GM18858 (cell line): ENCODE measurements at regions not wholly inside any gene's neighbourhood (a gene's known extent, or its start where the extent isn't known, plus 50 kb on each side); places are given as distances from the start of the nearest gene placed in this dataset.
A peak's percentile ranks its signal among the peaks of the same experiment; 100 is the strongest.
"Not testable (repeated sequence)": the region's sequence is repeated elsewhere in the genome, so short reads cannot be mapped to it uniquely, and the experiment has no call there.

Experiments
- ATAC-seq: cut with Tn5 transposase; IDR thresholded peaks from one replicate; pipeline ENCODE4 v1.9.1; 2021; ENCODE audit not compliant: unreplicated experiment

GRCh38 chr2:60357996-60358395 lies 195.5 kb downstream of the BCL11A start:
- no peak for ATAC-seq

DNA sequence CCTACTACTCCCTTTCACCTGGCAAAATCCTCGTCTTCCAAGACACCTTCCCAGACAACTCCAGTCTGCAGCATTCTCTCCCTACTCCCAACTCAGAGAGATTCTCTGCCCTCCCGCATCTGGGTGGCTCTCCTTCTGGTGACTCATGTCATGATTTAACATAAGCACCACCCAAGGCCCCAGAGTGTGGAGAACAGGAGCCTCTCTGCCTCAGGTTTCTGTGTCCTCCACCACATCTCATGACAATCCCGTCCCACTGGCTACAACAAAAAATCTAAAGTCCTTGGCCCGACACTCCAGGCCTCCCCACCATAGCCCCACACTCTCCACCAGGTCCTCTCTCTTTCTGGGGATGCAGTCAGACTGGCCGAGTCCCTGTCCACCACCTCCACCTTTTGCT lies 197.1 kb downstream of the BCL11A start:
- ATAC-seq, result no peak

GRCh38 chr2:60355849-60356261 lies 197.6 kb downstream of the BCL11A start:
- no peak for ATAC-seq

DNA sequence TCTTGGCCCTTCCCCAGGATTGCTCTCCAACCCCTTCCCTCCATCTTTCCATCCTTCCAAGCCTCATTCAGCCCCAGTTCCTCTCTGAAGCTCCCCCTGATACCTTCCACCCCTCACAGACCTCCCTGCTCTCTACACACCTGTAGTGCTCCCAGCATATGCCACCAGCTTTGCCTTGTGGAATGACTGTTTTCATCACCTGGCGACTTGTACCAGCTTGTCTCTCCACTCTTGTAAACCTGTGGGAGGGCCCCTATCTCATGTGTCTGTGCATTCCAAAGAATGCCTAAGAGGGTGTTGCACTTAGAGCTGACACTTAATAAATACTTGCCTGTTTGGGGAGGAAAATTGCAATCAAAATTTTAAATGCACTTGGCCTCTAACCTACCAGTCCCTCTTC lies 198.7 kb downstream of the BCL11A start:
- ATAC-seq, result no peak

DNA sequence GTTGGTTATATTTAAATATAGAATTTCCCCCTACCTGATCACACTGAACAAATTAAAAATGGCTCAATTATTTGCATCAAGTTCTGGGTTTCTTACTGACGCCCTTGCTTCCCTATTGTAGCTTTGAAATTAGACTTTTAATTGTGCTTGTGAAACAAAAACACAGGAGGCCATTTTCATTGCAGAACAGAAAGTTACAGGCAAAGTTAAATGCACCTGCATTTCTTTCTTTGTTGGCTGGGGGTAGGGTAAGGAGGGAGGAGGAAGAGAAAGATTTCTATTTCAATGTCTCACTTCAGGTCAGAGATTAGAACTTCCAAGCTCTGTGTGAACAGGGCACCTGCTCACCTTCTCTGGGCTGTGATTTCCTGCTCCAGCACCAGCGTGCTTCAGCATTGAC lies 199.6 kb downstream of the BCL11A start:
- peak; percentile 40 for ATAC-seq

DNA sequence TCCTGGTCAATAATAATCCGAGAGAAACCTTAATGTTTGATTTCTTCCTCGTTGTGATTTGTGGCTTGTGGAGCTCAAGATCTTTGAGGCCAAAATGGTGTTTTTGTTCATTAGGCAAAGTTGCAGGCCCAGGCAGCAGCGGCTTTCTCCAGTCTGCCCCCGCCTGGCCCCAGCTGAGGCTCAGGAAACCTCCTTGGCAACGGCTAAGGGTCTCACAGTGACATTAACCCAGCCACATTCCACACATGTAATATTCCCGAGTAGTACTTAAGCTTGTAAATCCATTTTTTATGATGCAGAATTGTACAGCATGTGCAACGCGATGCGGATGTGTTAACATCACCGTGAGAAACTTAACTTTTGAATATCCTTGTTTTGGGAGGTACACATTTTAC lies 200.1 kb downstream of the BCL11A start:
- ATAC-seq, result no peak

GRCh38 chr2:60352491-60353405 lies 200.7 kb downstream of the BCL11A start:
- no peak for ATAC-seq

DNA sequence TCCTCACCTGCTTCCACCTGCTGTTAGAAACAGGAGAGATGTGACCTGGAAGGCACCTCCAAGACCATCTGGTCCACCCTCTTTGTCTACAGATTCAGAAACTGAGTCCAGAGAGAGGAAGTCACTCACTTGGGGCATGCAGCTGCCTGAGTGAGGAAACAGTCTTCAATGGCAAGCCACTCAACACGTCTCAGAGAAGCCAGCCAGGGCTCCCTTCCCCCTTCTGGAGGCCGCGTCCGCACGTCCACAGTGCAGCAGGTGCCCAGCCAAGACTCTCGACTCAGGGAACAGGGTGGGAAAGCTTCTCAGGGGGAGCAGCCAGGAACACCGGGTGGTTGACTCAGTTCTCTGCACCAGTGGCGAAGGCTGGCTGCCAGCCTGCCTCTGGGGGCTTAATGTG lies 201.7 kb downstream of the BCL11A start:
- ATAC-seq, result no peak

- no peak for ATAC-seq
These were observed 202.1 kb downstream of the BCL11A start for GRCh38 chr2:60351321-60351720.

DNA sequence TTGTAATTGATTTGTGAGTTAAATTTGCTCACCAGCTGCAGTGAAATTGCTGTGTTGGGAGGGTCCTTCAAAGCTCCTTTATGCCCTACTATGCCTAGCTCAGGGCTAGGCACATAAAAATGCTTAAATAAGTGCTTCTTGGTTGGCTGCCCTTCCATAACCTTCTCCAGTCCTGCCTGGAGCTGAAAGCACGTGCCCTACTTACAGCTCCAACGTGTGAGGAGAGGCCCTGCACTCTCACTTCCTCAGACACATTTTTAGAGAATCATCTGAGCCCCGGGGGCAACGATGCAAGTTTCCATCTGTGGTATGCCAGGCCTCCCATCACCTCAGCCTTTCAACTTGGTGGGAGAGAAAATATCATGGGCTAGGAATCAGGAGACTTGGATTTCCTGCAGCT lies 202.7 kb downstream of the BCL11A start:
- ATAC-seq, result no peak

GRCh38 chr2:60347781-60348180 lies 205.7 kb downstream of the BCL11A start:
- no peak for ATAC-seq

- ATAC-seq, result not testable (repeated sequence)
These were observed 211.0 kb downstream of the BCL11A start for GRCh38 chr2:60342491-60342890.

GRCh38 chr2:60341151-60341550 lies 212.3 kb downstream of the BCL11A start:
- no peak for ATAC-seq

GRCh38 chr2:60339286-60339685 lies 214.2 kb downstream of the BCL11A start:
- no peak for ATAC-seq

DNA sequence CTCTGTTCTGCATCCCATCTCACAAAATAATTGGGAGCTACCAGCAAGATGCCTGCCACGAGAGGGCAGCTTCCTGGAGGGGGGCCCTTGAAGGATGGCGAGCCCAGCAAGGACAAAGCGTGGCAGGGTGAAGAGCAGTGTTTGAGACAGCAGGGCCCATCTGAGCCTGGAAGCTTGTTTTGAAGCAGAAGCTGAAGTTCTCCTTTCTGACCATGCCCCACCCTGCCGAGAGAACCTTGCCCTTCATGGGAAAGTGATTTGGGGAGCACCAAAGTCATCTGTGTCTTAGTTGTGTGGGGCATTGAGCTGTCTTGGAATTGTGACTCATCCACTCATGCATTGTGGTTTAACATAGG lies 216.3 kb downstream of the BCL11A start:
- ATAC-seq, result no peak

DNA sequence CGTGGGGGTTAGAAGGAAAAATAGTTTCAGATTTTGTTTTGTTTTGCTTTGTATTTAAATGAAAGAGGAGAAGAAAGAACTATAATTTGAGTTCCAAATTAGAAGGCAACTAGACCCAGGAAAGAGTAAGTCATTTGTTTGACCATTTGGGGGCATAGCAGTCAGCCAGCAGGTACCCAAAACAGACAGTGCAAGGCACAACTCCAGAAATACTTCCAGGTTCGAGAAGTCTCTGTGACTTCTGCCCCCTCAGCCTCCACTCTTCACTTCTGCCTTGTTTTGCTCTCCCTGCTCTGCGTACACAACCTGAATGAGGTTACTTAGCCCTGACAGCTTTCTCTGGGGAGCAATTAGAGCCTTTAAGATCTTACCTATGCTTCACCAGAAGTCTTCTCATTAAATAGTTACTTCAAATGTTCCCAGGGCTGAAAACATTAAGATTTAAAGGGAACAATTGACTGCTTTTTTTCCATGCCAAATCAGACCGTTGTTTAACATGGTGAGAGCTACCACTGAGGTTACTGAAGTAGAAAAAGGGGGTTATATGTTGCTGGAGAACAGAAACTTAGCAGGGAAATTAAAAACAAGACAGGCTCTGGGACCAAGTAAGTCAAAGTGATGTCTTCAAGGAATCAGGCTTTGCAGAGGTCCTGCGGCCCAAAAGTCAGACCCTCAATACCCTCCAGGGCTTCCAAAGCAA lies 216.9 kb downstream of the BCL11A start:
- peak; percentile 49 for ATAC-seq

DNA sequence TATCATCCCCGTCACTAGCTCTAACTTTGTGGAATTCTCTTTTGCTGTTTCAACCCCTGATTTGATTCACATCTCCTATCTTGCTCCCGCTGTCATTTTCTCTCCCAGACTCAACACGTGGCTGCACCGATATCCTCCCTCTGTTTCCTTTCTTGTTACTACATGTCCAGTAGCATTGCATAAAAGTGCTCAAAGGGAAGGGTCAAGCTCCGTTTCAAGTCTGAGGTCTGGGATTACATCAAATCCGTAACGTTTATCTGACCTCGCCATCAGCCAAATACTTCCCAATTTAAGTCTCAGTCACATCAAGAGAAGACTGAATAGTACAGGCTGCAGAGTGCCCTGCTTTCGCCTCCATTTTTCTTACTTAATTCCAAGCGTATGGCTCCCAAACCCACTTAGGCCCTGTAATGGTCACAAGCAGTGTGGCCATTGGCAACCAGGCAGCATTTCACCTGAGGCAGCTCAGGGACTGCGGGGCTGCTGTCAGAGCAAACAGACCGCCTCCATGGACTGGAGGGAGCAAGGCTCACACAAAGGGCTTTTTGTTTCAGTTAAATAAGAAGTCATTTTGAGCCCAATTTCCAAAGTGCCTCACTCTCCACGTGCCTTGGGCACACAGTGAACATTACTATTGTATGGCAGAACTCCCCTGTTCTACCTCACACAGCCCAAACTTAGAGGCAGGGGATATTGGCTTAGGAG lies 217.8 kb downstream of the BCL11A start:
- no peak for ATAC-seq

DNA sequence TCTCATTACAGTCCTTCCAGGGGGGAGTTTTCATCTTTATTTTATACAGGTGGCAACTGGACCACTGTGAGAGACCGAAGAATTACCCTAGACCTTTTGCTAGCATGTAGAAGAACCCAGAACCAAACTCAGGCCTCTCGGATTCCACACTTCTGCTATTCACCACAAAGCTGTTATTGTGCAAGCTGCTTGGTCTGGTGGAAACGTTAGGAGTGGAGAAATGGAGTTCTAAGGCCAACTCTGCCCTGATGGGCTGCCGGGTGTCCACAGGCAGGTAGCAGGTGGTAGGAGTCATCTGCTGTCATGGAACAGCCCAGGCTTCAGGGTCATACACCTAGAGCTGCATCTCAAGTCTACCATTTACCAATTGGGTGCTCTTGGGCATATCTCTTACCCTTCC lies 218.8 kb downstream of the BCL11A start:
- no peak for ATAC-seq

- ATAC-seq, result no peak
These were observed 220.2 kb downstream of the BCL11A start for GRCh38 chr2:60333264-60333663.

- ATAC-seq, result no peak
These were observed 222.2 kb downstream of the BCL11A start for GRCh38 chr2:60331115-60331809.

- no peak for ATAC-seq
These were observed 224.2 kb downstream of the BCL11A start for GRCh38 chr2:60329225-60329624.
